ENCODE measurements at regions not wholly inside any gene's neighbourhood (a gene's known extent, or its start where the extent isn't known, plus 50 kb on each side); places are given as distances from the start of the nearest gene placed in this dataset.

- TF ChIP-seq CTCF (IDR thresholded peaks at IDR 0.05; ENCODE audit: insufficient read depth, low read length) (no peak), POLR2AphosphoS5 (IDR thresholded peaks at IDR 0.05; ENCODE audit: low read depth) (no peak), REST (IDR thresholded peaks at IDR 0.05; ENCODE audit: insufficient replicate concordance, low read depth) (no peak)
Observed at GRCh38 chr5:3893527-3893926, 297.9 kb downstream of the IRX1 start.
